NCI-H748 treated with DMSO at 0.1 percent for 48 hours (cell line): ENCODE measurements at regions not wholly inside any gene's neighbourhood (a gene's known extent, or its start where the extent isn't known, plus 50 kb on each side); places are given as distances from the start of the nearest gene placed in this dataset.
"Not testable (repeated sequence)": the region's sequence is repeated elsewhere in the genome, so short reads cannot be mapped to it uniquely, and the experiment has no call there.

Experiments used
- DNase-seq: peaks from one replicate; lab custom pipeline; 2025; lab: John Stamatoyannopoulos, UW

DNA sequence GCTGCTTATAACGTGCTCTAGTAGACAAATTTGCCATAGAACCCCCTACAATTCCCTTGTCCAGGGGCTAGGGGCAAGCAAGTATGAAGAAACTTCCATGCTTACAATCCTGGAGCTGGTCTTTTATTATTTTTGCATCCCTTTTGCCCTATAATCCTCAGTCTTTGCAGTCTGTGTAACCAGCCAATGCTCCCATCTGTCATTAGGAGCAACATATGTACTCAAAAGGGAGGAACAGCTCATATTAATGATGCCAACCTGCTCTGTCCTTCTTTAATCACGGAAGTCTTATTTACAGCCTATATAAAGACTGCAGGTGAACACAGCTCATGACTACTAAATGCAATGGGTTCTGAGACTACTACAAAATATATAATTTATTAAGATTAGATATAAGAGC is 263.3 kb downstream of the ZIC1 start:
- no peak for DNase-seq

GRCh38 chr3:147675761-147676160 is 266.6 kb downstream of the ZIC1 start:
- no peak for DNase-seq

DNA sequence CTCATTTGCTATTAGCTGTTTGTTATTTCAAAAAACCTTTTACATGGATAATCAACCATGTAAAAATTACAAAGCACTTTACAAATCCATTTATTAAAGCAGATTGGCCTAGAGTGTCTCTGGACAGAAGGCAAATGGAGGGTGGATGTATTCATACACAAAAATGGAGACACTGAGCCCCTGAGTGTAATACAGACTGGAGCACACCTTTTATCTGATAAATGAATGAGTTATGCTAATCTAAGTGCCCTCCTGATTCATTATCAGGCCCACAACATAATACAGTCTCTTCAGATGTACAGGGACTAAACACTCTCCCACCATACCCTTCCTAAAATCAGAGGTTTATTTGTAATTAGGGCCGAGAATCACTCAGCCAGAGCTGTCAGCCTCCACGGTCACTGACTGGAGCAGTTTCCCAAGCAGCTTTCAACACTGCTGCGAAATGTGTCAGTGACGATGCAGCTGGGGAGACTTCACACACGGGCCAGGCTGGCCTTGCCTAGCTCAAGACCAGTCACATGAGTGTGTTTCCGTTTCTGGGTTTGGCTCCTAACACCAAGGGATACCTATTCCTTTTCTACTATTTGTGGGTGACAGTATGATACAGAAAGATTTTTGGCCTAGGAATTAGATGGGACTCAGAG is 271.8 kb downstream of the ZIC1 start:
- DNase-seq, result no peak

DNA sequence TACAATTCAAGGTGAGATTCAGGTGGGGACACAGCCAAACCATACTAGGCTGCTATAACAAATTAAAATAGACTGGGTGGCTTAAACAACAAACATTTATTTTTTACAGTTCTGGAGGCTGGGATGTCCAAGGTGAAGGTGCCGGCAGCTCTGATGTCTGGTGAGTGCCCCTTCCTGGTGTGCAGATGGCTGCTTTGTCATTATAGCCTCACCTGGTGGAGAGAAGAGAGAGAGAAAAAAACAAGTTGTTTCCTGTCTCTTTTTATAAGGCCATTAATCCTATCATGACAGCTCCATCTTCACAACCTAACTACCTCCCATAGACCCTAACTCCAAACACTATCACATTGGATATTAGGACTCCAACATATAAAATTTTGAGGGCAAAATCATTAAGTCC is 279.7 kb downstream of the ZIC1 start:
- no peak for DNase-seq

DNA sequence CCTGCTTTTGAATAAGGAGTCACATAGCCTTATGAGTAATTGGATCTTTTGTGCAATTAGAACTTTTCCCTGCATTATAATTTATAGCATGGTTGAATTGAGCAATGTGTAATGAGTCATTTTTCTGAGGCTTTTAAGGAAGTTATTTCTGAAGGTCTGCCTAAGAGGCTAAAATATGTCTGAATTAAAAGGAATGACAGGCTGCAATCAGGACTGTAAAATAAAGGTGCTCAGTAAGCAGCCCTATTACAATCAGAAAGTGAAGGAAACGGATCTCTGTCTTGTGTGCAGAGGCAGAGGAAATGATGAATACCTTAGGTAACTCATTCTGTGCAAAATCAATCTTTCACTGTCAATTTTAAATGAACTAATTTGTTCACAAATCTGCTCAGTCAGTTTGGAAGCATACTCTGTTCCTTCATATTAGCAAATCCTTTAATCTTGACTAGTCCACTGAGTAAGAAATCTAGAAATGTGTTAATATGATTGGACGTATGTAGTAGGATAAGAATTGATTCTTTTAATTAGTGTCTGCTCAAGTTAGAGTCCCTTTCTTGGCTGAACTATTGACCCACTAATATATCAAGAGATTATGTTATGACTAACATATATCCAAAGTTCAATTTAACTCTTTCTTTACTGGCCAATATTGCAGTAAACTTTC is 290.1 kb downstream of the ZIC1 start:
- DNase-seq, result no peak

DNA sequence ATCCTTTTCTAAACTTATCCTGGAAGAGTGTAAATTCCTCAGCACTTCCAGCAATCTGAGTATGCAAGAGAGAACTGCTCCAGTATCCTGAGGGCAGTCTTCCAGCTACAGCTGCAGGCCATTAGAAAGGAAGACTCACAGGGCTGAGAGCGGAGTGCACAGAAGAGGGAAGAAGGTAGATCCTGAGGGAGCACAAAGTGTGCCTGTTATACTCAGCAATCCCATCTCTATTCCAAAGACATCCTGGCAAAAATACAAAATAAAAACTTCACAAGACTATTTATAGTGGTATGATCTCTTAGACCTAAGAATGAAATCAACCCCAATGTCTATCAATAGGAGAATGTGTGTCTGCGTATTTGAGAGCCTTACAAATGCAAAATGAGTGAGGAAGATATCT is 292.0 kb downstream of the ZIC1 start:
- DNase-seq, result no peak

DNA sequence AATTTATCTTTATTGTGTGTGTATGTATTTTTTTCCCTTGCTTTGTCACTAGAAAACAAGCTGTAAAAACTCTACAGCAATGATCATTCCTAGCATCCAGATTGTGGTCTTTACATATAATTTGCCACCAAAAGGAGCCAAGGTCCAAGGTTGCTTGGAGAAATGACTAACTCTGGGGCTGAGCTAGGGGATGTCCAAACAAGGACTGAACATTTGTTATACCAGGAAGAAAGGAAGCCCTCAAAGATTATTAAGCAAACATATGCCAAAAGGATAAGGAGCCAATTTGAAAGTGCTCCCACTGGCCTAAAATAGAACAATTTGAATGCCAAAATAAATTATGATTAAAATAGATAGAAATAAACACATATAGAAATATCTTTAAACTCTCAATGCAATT is 293.3 kb downstream of the ZIC1 start:
- DNase-seq, result no peak

- no peak for DNase-seq
These were observed 296.5 kb downstream of the ZIC1 start for GRCh38 chr3:147705651-147706051.

- DNase-seq, result not testable (repeated sequence)
These were observed 301.6 kb downstream of the ZIC1 start for GRCh38 chr3:147710753-147711152.

DNA sequence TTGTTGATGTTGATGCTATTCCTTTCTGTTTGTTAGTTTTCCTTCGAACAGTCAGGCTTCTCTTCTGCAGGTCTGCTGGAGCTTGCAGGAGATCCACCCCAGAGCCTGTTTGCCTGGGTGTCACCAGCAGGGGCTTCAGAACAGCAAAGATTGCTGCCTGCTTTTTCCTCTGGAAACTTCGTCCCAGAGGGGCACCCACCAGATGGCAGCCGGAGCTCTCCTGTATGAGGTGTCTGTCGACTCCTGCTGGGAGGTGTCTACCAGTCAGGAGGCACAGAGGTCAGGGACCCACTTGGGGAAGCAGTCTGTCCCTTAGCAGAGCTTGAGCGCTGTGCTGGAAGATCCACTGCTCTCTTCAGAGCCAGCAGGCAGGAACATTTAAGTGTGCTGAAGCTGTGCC is 303.2 kb downstream of the ZIC1 start:
- no peak for DNase-seq

GRCh38 chr3:147712758-147713157 is 303.6 kb downstream of the ZIC1 start:
- not testable (repeated sequence) for DNase-seq

GRCh38 chr3:147713234-147714133 is 304.3 kb downstream of the ZIC1 start:
- no peak for DNase-seq

DNA sequence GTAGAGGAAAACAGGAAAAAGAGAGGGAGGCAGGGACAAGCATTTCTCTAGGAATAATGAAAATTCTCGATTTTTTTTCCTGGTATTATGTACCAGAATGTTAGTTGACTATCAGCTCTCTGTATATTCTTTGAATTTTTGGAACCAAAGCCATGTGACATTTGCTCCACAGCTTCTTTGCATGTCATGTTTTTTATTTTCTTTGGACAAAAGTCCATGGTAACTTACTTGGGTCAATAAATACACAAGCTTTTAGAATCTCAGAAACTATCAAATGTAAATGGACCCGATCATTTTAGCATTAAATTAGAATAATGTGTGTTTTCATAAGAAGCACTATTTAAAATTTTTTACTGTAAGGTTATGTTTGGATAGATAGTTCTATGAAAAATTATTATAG is 320.5 kb downstream of the ZIC1 start:
- no peak for DNase-seq

DNA sequence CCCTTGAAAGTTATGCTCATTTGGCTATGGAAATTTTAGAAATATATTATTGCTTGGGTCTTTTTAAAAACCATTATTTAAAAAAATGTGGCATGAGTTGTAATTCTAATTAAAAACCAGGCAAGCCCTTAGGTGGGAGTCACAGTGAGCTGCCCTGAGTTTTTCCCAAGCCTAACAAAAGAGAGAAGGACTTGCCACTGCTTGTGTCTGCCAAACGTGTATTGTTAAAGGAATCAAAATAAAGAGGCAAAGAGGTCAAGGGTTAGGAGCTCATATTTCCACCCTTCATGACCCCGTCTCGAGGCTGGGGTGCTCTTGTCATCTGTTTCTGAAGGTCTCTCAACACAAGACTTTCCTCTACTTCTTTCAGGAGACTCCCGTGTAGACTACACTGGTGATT is 321.1 kb downstream of the ZIC1 start:
- DNase-seq, result no peak

DNA sequence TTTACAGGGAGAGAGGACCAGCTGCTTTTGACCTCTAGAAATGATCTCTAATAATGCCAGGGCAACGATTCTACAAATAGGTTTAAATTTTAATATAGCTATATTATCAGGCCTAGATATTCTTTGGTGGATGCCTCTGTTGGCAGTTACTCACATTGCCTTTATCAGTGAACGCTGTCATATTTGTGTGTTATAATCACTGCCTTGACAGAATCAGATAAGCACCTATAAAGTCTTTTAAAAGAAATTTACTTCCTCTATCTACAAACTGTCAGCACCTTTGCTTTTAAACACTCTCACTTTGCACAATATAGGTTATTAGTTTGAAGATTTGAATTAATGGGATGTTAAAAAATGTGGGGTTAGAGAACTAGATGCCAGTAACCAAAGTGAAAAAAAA is 324.1 kb downstream of the ZIC1 start:
- DNase-seq, result no peak

GRCh38 chr3:147735616-147736015 is 326.5 kb downstream of the ZIC1 start:
- DNase-seq, result no peak

DNA sequence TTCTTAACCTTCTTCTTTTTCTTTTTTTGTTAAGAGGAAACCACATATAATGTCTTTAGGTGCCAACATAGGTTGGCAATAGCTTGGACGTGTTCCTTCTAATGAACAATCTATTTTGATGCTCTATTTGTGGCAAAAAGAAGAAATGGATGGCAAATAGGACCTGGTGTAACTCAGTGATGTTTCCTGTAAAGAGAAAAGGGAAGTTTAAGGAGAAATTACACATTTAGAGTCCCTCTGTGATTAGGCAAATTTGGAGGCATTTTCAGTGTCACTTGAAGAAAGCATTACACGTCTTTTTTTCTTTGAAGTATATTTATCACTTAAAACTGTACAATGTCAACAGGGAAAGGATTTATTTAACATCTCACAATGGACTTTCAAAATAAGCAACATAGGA is 327.1 kb downstream of the ZIC1 start:
- no peak for DNase-seq

GRCh38 chr3:147737376-147737775 is 328.2 kb downstream of the ZIC1 start:
- no peak for DNase-seq

GRCh38 chr3:147740928-147741327 is 331.8 kb downstream of the ZIC1 start:
- DNase-seq, result no peak

- no peak for DNase-seq
These were observed 335.8 kb downstream of the ZIC1 start for GRCh38 chr3:147744967-147745366.

- DNase-seq, result no peak
These were observed 346.1 kb downstream of the ZIC1 start for GRCh38 chr3:147755310-147755709.

GRCh38 chr3:147756476-147756875 is 347.3 kb downstream of the ZIC1 start:
- DNase-seq, result no peak

GRCh38 chr3:147757866-147758265 is 348.7 kb downstream of the ZIC1 start:
- no peak for DNase-seq
